K562 (cell line): ENCODE measurements at regions not wholly inside any gene's neighbourhood (a gene's known extent, or its start where the extent isn't known, plus 50 kb on each side); places are given as distances from the start of the nearest gene placed in this dataset.

Experiments used
- ATAC-seq: fragments of 200-7000 bp; cut with Tn5 transposase; 3 replicates; pipeline ENCODE4 v1.9.1; 2020; ENCODE audit warnings: moderate library complexity
- BruUV-seq: library from RNA; stranded (reverse); fragments of 400-500 nt; replicated peaks from 2 replicates; lab custom pipeline; 2021; lab: Mats Ljungman, UMichigan
- CTCF ChIA-PET: fragments of 300-600 bp; formaldehyde crosslinking; extraction: SDS; loops from one replicate; lab custom pipeline; 2021; ENCODE audit warnings: low intra/inter-chr PET ratio; lab: Yijun Ruan, JAX
- POLR2A ChIA-PET: fragments of 300-600, 350-650 bp; sonication (Branson Sonifier 250); formaldehyde crosslinking; extraction: SDS; loops from one replicate; lab custom pipeline; 2021; ENCODE audit warnings: antibody characterized with exemption, inconsistent platforms; lab: Yijun Ruan, JAX
- DNase-seq, 4 experiments: peaks; one replicate each; pipeline versions ENCODE4 v3.0.0 to v3.0.0-alpha.2; 2011 to 2018; ENCODE audit warnings: low spot score in 3 of 4, mixed read lengths in 3 of 4; ENCODE audit errors: extremely low read depth in 1 of 4
- FAIRE-seq: peaks from 2 replicates; lab custom pipeline; 2011; peaks lifted over from hg19 to GRCh38; lab: Jason Lieb, UNC
- H2AFZ ChIP-seq: 2 replicates; pipeline ENCODE4 v1.6.0; 2011; ENCODE audit warnings: low read depth, low read length, control low read depth, inconsistent platforms
- H3K27ac ChIP-seq: fragments of 200-600 bp; 3 replicates; pipeline ENCODE4 v1.8.0; 2011; ENCODE audit warnings: low read depth, mild to moderate bottlenecking, control low read depth, inconsistent platforms, low read length, moderate library complexity, mixed read lengths; ENCODE audit errors: extremely low read depth
- H3K27me3 ChIP-seq, 2 experiments: fragments of 300-600 bp in 1 of 2; 2 replicates in 1 of 2; 3 replicates in 1 of 2; pipeline versions ENCODE4 v1.6.0 to v1.8.0; 2011; ENCODE audit warnings: inconsistent platforms in 2 of 2, low read length in 2 of 2, mild to moderate bottlenecking in 1 of 2, mixed read lengths in 1 of 2, moderate library complexity in 1 of 2; ENCODE audit not compliant: control insufficient read depth in 2 of 2, insufficient read depth in 2 of 2
- H3K36me3 ChIP-seq: fragments of 300-600 bp; 3 replicates; pipeline ENCODE4 v1.8.0; 2011; ENCODE audit warnings: mild to moderate bottlenecking, low read length, inconsistent platforms; ENCODE audit not compliant: control insufficient read depth, insufficient read depth
- H3K4me1 ChIP-seq, 2 experiments: fragments of 200-600 bp in 1 of 2; replicated peaks in 1 of 2; 2 replicates in 1 of 2; 3 replicates in 1 of 2; pipeline versions ENCODE4 v1.5.1 to v1.8.0; 2011; ENCODE audit warnings: inconsistent platforms in 2 of 2, low read length in 2 of 2, mild to moderate bottlenecking in 1 of 2, mixed read lengths in 1 of 2, moderate library complexity in 1 of 2; ENCODE audit not compliant: control insufficient read depth in 2 of 2, insufficient read depth in 2 of 2
- H3K4me2 ChIP-seq: 2 replicates; pipeline ENCODE4 v1.6.1; 2011; ENCODE audit warnings: low read length, control low read depth, inconsistent platforms, mixed read lengths; ENCODE audit not compliant: insufficient read depth
- H3K4me3 ChIP-seq: fragments of 200-600 bp; sonication (generic), shearing (Covaris generic); 2 replicates; pipeline ENCODE4 v1.5.1; 2016; ENCODE audit warnings: control low read depth, inconsistent platforms
- H3K79me2 ChIP-seq: fragments of 200-600 bp; 3 replicates; pipeline ENCODE4 v1.8.0; 2011; ENCODE audit warnings: low read length, inconsistent platforms; ENCODE audit not compliant: control insufficient read depth, insufficient read depth
- H3K9ac ChIP-seq, 2 experiments: 2 replicates each; pipeline versions ENCODE4 v1.6.0 to v1.6.1; 2011; ENCODE audit warnings: low read depth in 2 of 2, low read length in 2 of 2, control low read depth in 1 of 2, inconsistent platforms in 1 of 2, mild to moderate bottlenecking in 1 of 2, mixed read lengths in 1 of 2; ENCODE audit not compliant: insufficient read depth in 1 of 2
- H3K9me1 ChIP-seq: one replicate; pipeline ENCODE4 v1.6.0; 2011; ENCODE audit warnings: inconsistent platforms, mild to moderate bottlenecking, low read length, moderate library complexity; ENCODE audit not compliant: control insufficient read depth, insufficient read depth
- H3K9me3 ChIP-seq: replicated peaks from 2 replicates; pipeline ENCODE4 v1.5.1; 2011; ENCODE audit warnings: low read depth, low read length, inconsistent platforms; ENCODE audit not compliant: control insufficient read depth, insufficient read depth
- H4K20me1 ChIP-seq: replicated peaks from 2 replicates; pipeline ENCODE4 v1.6.1; 2011; ENCODE audit warnings: low read length, inconsistent platforms, mixed read lengths; ENCODE audit not compliant: control insufficient read depth, insufficient read depth
- CC2D1A ChIP-seq: fragments of 450-650 bp; IDR thresholded peaks from 2 replicates; pipeline ENCODE4 v1.6.1; 2017; ENCODE audit warnings: mild to moderate bottlenecking
- EWSR1 ChIP-seq: fragments of 450-650 bp; IDR thresholded peaks from 2 replicates; pipeline ENCODE4 v1.6.1; 2018; ENCODE audit warnings: borderline replicate concordance, mild to moderate bottlenecking, low read depth, moderate library complexity; ENCODE audit not compliant: partially characterized antibody
- HDGF ChIP-seq: fragments of 450-650 bp; IDR thresholded peaks from 2 replicates; pipeline ENCODE4 v1.6.1; 2016
- JUN ChIP-seq, 2 experiments: sonication (generic) in 1 of 2; formaldehyde crosslinking in 1 of 2; IDR thresholded peaks; 2 replicates each; pipeline versions ENCODE4 v1.6.1 to v1.8.0; 2012 to 2022; ENCODE audit warnings: borderline replicate concordance in 2 of 2, mild to moderate bottlenecking in 2 of 2, improper control_type of control experiment in 1 of 2, low read depth in 1 of 2, low read length in 1 of 2, missing genetic modification reagents in 1 of 2
- JUNB ChIP-seq: fragments of 450-650 bp; formaldehyde crosslinking; conservative IDR thresholded peaks from 2 replicates; pipeline ENCODE4 v1.4.0; 2020; ENCODE audit warnings: mild to moderate bottlenecking
- POLR2G ChIP-seq: fragments of 200-400 bp; formaldehyde crosslinking; IDR thresholded peaks from 2 replicates; pipeline ENCODE4 v1.6.1; 2017; ENCODE audit warnings: low read depth, mild to moderate bottlenecking, antibody characterized with exemption, low read length, moderate library complexity
- SETDB1 ChIP-seq: IDR thresholded peaks from one replicate; pipeline ENCODE4 v1.6.1; 2012; ENCODE audit warnings: low read length, control low read depth, inconsistent platforms
- ZNF316 ChIP-seq: fragments of 450-650 bp; IDR thresholded peaks from 2 replicates; pipeline ENCODE4 v1.6.1; 2016
- ZNF354B ChIP-seq: fragments of 250-450 bp; sonication (Bioruptor Pico); IDR thresholded peaks from 2 replicates; pipeline ENCODE4 v1.4.0; 2020
- WGBS: fragments of 100-300 bp; shearing (Covaris generic); methylation state at CpG from one replicate; pipeline ENCODE4 v1.1.6; 2016; ENCODE audit warnings: low coverage, mixed read lengths; ENCODE audit not compliant: insufficient coverage; ENCODE audit errors: missing lambda C conversion rate; 5-methylcytosine and 5-hydroxymethylcytosine counted together
- in situ Hi-C: fragments of 300-500 bp; cut with MboI; formaldehyde crosslinking; loops from 4 replicates; pipeline ENCODE4 v1.15.0; 2018; ENCODE audit warnings: inconsistent platforms, mixed read lengths
- intact Hi-C: fragments of 100-400 bp; cut with micrococcal nuclease; formaldehyde crosslinking; loops from 2 replicates; pipeline ENCODE4 v1.14.2; 2022
- TF ChIP-seq, protein P1 (sequence below): fragments of 250-450 bp; sonication (Bioruptor Pico); IDR thresholded peaks from 2 replicates; pipeline ENCODE4 v1.4.0; 2020; ENCODE audit warnings: borderline replicate concordance
- TF ChIP-seq, protein P2 (sequence below): fragments of 450-650 bp; formaldehyde crosslinking; IDR thresholded peaks from 2 replicates; pipeline ENCODE4 v1.4.0; 2022; ENCODE audit warnings: missing genetic modification characterization

DNA sequence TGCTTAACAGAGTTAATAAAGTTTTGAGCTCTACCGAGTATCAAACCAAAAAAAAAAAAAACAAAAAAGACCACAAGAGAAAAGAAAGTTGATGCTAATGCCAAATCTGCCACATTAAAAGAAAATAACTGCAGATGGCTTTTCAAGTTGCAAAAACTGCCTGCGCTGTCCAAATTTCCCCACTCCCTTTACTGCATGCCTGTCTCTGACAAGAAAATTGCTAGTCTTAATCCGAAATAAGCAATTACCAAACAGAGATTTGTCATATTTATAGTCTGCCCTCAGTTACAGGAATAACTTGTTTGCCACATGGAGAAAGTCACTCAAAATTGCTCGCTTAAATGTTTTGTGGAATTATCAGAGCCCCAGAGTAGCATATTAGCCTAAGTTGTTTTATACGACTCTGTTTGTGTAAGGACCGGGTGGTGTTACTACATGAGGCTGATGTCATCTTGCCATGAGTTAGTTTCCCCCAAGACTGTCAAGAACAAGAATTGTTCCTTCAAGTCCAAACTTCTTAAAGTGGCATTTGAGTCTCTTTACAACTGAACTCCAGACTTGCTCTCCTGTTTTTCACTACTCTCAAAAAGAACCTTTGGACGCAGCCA is 160.9 kb downstream of the CEP120 start:
- BruUV-seq = no TSS peak
- TF ChIP-seq ZNF354B (CRISPR knock-in tag) (no peak), CC2D1A (no peak), ZNF316 (no peak), POLR2G (no peak), JUN (IDR thresholded peaks at IDR 0.05; ENCODE audit: borderline replicate concordance, low read depth, low read length) (no peak), JUN (CRISPR knock-in tag; IDR thresholded peaks at IDR 0.05; ENCODE audit: borderline replicate concordance) (no peak), EWSR1 (no peak), HDGF (no peak), SETDB1 (no peak), JUNB (CRISPR knock-in tag) (no peak)
- TF ChIP-seq, protein P1, sequence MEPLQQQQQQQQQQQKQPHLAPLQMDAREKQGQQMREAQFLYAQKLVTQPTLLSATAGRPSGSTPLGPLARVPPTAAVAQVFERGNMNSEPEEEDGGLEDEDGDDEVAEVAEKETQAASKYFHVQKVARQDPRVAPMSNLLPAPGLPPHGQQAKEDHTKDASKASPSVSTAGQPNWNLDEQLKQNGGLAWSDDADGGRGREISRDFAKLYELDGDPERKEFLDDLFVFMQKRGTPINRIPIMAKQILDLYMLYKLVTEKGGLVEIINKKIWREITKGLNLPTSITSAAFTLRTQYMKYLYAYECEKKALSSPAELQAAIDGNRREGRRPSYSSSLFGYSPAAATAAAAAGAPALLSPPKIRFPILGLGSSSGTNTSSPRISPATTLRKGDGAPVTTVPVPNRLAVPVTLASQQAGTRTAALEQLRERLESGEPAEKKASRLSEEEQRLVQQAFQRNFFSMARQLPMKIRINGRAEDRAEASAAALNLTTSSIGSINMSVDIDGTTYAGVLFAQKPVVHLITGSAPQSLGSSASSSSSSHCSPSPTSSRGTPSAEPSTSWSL (CRISPR knock-in tag) = no peak
- TF ChIP-seq, protein P2, sequence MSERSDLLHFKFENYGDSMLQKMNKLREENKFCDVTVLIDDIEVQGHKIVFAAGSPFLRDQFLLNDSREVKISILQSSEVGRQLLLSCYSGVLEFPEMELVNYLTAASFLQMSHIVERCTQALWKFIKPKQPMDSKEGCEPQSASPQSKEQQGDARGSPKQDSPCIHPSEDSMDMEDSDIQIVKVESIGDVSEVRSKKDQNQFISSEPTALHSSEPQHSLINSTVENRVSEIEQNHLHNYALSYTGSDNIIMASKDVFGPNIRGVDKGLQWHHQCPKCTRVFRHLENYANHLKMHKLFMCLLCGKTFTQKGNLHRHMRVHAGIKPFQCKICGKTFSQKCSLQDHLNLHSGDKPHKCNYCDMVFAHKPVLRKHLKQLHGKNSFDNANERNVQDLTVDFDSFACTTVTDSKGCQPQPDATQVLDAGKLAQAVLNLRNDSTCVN (CRISPR knock-in tag) = no peak
- Histone ChIP-seq H3K9ac (no peak overlapping the region), H3K79me2 (no peaks in the 10 kb centered on the region), H2AFZ (no peak overlapping the region), H3K27me3 (0 out of 5 replicates have a peak, but pooled peaks cover 0 to 2% of the 10 kb centered on the region in 2 experiments), H3K4me1 (no peaks in the 10 kb centered on the region), H3K4me2 (no peak overlapping the region), H3K36me3 (no peaks in the 10 kb centered on the region), H3K9me3 (no peaks in the 10 kb centered on the region), H4K20me1 (no peaks in the 10 kb centered on the region), H3K27ac (no peak overlapping the region), H3K4me3 (no peak overlapping the region), H3K9me1 (no peaks in the 10 kb centered on the region)
- under 1% methylated on average over 7 of the region's 7 CpGs for WGBS
- intact Hi-C loops (no loop called here), in situ Hi-C loops (no loop called here)
- FAIRE-seq (no peak), ATAC-seq (no peak), DNase-seq (no peak)
- POLR2A ChIA-PET = no interaction called here
- CTCF ChIA-PET = no interaction called here
